Breast epithelium (tissue), 4 donors: ENCODE measurements at regions not wholly inside any gene's neighbourhood (a gene's known extent, or its start where the extent isn't known, plus 50 kb on each side); places are given as distances from the start of the nearest gene placed in this dataset.

ENCODE experiments used
- DNase-seq, 2 donors: peaks; one replicate each; pipeline ENCODE4 v3.0.0-alpha.2; 2019; ENCODE audit warnings: low spot score in 2 of 2
- H3K27ac ChIP-seq, 2 donors: fragments of 200-600 bp; sonication (generic) in 1 of 2; one replicate each; pipeline ENCODE4 v1.5.1; 2016 to 2019; ENCODE audit warnings: mild to moderate bottlenecking in 1 of 2
- H3K27me3 ChIP-seq, 2 donors: fragments of 200-600 bp; sonication (generic) in 1 of 2; one replicate each; pipeline versions ENCODE4 v1.5.1 to v1.6.0; 2017 to 2019; ENCODE audit warnings: control low read depth in 1 of 2, mild to moderate bottlenecking in 1 of 2
- H3K36me3 ChIP-seq: fragments of 200-600 bp; one replicate; pipeline ENCODE4 v1.5.1; 2019
- H3K4me1 ChIP-seq, 2 donors: fragments of 200-600 bp; sonication (generic); one replicate each; pipeline ENCODE4 v1.5.1; 2016 to 2019; ENCODE audit warnings: control low read depth in 1 of 2
- H3K4me3 ChIP-seq, 3 donors: fragments of 200-600 bp; sonication (generic); 1 replicate in 2 of 3; 2 replicates in 1 of 3; pipeline ENCODE4 v1.5.1; 2016 to 2019; ENCODE audit warnings: mild to moderate bottlenecking in 3 of 3, moderate library complexity in 2 of 3
- H3K9me3 ChIP-seq, 2 donors: fragments of 200-600 bp; sonication (generic) in 1 of 2; one replicate each; pipeline ENCODE4 v1.5.1; 2016 to 2019; ENCODE audit warnings: control low read depth in 1 of 2
- POLR2A ChIP-seq: fragments of 450-650 bp; IDR thresholded peaks from one replicate; pipeline ENCODE4 v1.6.1; 2016; ENCODE audit warnings: antibody characterized with exemption, mild to moderate bottlenecking, moderate library complexity
- POLR2AphosphoS5 ChIP-seq, 3 donors: sonication (generic); formaldehyde crosslinking; IDR thresholded peaks; one replicate each; pipeline ENCODE4 v1.6.1; 2017; ENCODE audit warnings: antibody characterized with exemption in 3 of 3
- intact Hi-C: fragments of 100-400 bp; cut with DNase I; formaldehyde crosslinking; loops from one replicate; pipeline ENCODE4 v1.15.1; 2023; ENCODE audit warnings: low total_unique reads
- TF ChIP-seq, protein P1 (sequence below), 3 donors: fragments of 450-650 bp; IDR thresholded peaks; one replicate each; pipeline ENCODE4 v1.5.1; 2016 to 2017; ENCODE audit warnings: antibody characterized with exemption in 3 of 3, mild to moderate bottlenecking in 3 of 3, moderate library complexity in 3 of 3

DNA sequence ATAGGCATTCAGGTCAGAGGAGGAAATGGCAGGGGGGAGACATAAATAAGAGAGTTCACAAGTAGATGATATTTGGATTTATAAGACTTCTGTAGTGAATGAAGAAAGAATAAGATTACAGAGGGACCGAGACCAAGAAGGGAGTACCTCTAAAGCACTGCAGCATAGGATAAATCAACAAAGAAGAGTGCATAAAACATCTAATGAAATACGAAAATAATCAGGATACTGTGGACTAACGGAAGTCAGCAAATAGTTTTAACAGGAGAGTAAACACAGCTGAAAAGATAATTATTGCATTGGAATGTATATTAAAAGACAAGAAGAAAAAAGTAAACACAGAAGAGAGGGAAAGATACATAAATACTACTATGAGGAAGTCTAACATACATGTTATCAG is 921.9 kb upstream of the PRMT6 start:
- Histone ChIP-seq H3K4me3 (no peak overlapping the region), H3K36me3 (no peaks in the 10 kb centered on the region), H3K27ac (no peak overlapping the region), H3K4me1 (no peaks in the 10 kb centered on the region), H3K9me3 (no peaks in the 10 kb centered on the region), H3K27me3 (no peaks in the 10 kb centered on the region)
- DNase-seq = no peak
- intact Hi-C loops = no loop called here
- TF ChIP-seq, protein P1, sequence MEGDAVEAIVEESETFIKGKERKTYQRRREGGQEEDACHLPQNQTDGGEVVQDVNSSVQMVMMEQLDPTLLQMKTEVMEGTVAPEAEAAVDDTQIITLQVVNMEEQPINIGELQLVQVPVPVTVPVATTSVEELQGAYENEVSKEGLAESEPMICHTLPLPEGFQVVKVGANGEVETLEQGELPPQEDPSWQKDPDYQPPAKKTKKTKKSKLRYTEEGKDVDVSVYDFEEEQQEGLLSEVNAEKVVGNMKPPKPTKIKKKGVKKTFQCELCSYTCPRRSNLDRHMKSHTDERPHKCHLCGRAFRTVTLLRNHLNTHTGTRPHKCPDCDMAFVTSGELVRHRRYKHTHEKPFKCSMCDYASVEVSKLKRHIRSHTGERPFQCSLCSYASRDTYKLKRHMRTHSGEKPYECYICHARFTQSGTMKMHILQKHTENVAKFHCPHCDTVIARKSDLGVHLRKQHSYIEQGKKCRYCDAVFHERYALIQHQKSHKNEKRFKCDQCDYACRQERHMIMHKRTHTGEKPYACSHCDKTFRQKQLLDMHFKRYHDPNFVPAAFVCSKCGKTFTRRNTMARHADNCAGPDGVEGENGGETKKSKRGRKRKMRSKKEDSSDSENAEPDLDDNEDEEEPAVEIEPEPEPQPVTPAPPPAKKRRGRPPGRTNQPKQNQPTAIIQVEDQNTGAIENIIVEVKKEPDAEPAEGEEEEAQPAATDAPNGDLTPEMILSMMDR (IDR thresholded peaks at IDR 0.05) = no peak
- TF ChIP-seq POLR2A (no peak), POLR2AphosphoS5 (IDR thresholded peaks at IDR 0.05) (no peak)

DNA sequence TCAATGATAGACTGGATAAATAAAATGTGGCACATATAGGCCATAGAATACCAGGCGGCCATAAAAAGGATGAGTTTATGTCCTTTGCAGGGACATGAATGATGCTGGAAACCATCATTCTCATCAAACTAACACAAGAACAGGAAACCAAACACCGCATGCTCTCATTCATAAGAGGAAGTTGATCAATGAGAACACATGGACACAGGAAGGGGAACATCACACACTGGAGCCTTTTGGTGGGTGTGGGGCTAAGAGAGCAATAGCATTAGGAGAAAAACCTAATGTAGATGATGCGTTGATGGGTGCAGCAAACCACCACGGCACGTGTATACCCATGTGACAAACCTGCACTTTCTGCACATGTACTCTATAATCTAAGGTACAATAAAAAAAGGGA is 883.4 kb upstream of the PRMT6 start:
- intact Hi-C loops = no loop called here
- Histone ChIP-seq H3K9me3 (peaks cover 0 to 7% of the 10 kb centered on the region in 2 donors), H3K4me3 (no peak overlapping the region), H3K4me1 (no peaks in the 10 kb centered on the region), H3K36me3 (no peaks in the 10 kb centered on the region), H3K27ac (no peak overlapping the region), H3K27me3 (no peaks in the 10 kb centered on the region)
- TF ChIP-seq, protein P1 (IDR thresholded peaks at IDR 0.05) = no peak
- no peak for TF ChIP-seq POLR2A
- TF ChIP-seq POLR2AphosphoS5 (IDR thresholded peaks at IDR 0.05) = no peak
- no peak for DNase-seq

DNA sequence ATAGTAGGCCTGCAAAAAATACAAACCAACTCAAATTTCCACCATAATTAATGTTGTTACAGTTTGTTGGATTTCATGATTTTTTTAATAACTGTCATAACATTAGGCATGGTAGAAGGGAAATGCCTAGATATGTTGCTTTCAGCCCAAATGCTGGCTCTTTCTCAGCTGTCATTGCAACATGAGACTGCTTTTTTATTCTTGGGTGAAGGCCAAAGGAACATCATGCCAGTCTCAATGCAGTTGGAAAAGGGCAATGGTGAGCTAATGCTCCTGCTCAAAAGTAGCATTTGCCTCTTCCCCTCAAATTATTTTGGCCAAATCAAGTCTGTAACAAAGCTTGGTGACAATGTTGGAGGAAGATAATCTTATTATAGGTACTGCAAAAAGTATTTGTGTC is 877.7 kb upstream of the PRMT6 start:
- Histone ChIP-seq H3K36me3 (no peaks in the 10 kb centered on the region), H3K4me1 (no peaks in the 10 kb centered on the region), H3K27me3 (no peaks in the 10 kb centered on the region), H3K4me3 (no peak overlapping the region), H3K9me3 (peaks cover 0 to 7% of the 10 kb centered on the region in 2 donors), H3K27ac (no peak overlapping the region)
- no peak for DNase-seq
- TF ChIP-seq, protein P1 (IDR thresholded peaks at IDR 0.05) = no peak
- TF ChIP-seq POLR2AphosphoS5 (IDR thresholded peaks at IDR 0.05) (no peak), POLR2A (no peak)
- intact Hi-C loops = no loop called here

DNA sequence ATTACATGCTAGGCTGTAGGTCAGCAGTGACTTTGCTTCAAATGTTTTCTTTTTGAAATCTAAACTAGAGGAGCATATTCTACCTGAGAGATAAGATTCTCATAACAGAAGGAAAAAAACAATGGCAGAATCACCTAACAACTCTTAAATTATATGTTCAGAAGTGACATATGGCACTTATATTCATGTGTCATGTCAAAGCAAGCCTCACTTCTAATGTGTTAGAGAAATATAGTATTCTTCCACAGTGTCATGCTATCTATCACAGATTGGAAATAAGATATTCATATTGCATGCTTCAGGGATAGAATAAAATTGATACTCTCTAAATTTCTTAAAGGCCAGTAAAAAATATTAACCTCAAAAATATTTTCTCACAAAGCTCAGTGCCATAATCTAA is 874.6 kb upstream of the PRMT6 start:
- Histone ChIP-seq H3K36me3 (no peaks in the 10 kb centered on the region), H3K27ac (no peak overlapping the region), H3K4me3 (no peak overlapping the region), H3K27me3 (no peaks in the 10 kb centered on the region), H3K4me1 (no peaks in the 10 kb centered on the region), H3K9me3 (peaks cover 4 to 15% of the 10 kb centered on the region in 2 donors)
- intact Hi-C loops = no loop called here
- TF ChIP-seq POLR2AphosphoS5 (IDR thresholded peaks at IDR 0.05) (no peak), POLR2A (no peak)
- TF ChIP-seq, protein P1 (IDR thresholded peaks at IDR 0.05) = no peak
- DNase-seq = no peak

DNA sequence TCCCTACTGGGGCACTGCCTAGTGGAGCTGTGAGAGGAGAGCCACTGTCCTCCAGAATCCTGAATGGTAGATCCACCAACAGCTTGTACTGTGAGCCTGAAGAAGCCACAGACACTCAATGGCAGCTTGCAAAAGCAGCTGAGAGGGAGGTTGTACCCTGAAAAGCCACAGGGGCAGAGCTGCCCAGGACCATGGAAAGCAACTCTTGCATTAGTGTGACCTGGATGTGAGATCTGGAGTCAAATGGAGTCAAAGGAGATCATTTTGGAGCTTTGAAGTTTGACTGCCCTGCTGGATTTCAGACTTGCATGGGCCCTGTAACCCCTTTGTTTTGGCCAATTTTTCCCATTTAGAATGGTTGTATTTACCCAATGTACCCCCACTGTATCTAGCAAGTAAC is 871.4 kb upstream of the PRMT6 start:
- Histone ChIP-seq H3K4me3 (no peak overlapping the region), H3K27ac (no peak overlapping the region), H3K36me3 (no peaks in the 10 kb centered on the region), H3K9me3 (peaks cover 4 to 15% of the 10 kb centered on the region in 2 donors), H3K27me3 (no peaks in the 10 kb centered on the region), H3K4me1 (no peaks in the 10 kb centered on the region)
- intact Hi-C loops = no loop called here
- DNase-seq = no peak
- no peak for TF ChIP-seq POLR2AphosphoS5 (IDR thresholded peaks at IDR 0.05)
- no peak for TF ChIP-seq POLR2A
- TF ChIP-seq, protein P1 (IDR thresholded peaks at IDR 0.05) = no peak
